Neural progenitor cell (in vitro differentiated cells): ENCODE measurements at regions not wholly inside any gene's neighbourhood (a gene's known extent, or its start where the extent isn't known, plus 50 kb on each side); places are given as distances from the start of the nearest gene placed in this dataset.
"Not testable (repeated sequence)": the region's sequence is repeated elsewhere in the genome, so short reads cannot be mapped to it uniquely, and the experiment has no call there.

Source experiments
- DNase-seq: peaks from one replicate; pipeline ENCODE4 v3.0.0-alpha.2; 2016; ENCODE audit warnings: low spot score
- H2AFZ ChIP-seq: fragments of 200-600 bp; sonication (generic); replicated peaks from 2 replicates; pipeline ENCODE4 v1.6.1; 2016; ENCODE audit warnings: antibody characterized with exemption
- H3F3A ChIP-seq: fragments of 200-600 bp; sonication (generic); 2 replicates; pipeline ENCODE4 v1.6.1; 2016; ENCODE audit warnings: antibody characterized with exemption, low read depth
- H3K27ac ChIP-seq: fragments of 200-600 bp; sonication (generic); 2 replicates; pipeline ENCODE4 v1.5.1; 2016; ENCODE audit warnings: mild to moderate bottlenecking
- H3K27me3 ChIP-seq: fragments of 200-600 bp; sonication (generic); 2 replicates; pipeline ENCODE4 v1.6.1; 2016; ENCODE audit warnings: mild to moderate bottlenecking, moderate library complexity
- H3K36me3 ChIP-seq: fragments of 200-600 bp; sonication (generic); 2 replicates; pipeline ENCODE4 v1.5.1; 2016
- H3K4me1 ChIP-seq: fragments of 200-600 bp; sonication (generic); 2 replicates; pipeline ENCODE4 v1.6.1; 2016; ENCODE audit warnings: mixed run types
- H3K4me2 ChIP-seq: fragments of 200-600 bp; sonication (generic); 2 replicates; pipeline ENCODE4 v1.6.1; 2016
- H3K4me3 ChIP-seq: fragments of 200-600 bp; sonication (generic); 2 replicates; pipeline ENCODE4 v1.5.1; 2016
- H3K79me2 ChIP-seq: fragments of 200-600 bp; sonication (generic); 2 replicates; pipeline ENCODE4 v1.6.1; 2016; ENCODE audit warnings: low read depth
- H3K9ac ChIP-seq: fragments of 200-600 bp; sonication (generic); 2 replicates; pipeline ENCODE4 v1.6.1; 2016
- H3K9me3 ChIP-seq: fragments of 200-600 bp; sonication (generic); 2 replicates; pipeline ENCODE4 v1.5.1; 2016; ENCODE audit warnings: low read depth
- H4K20me1 ChIP-seq: fragments of 200-600 bp; sonication (generic); 2 replicates; pipeline ENCODE4 v1.6.1; 2016; ENCODE audit warnings: low read depth
- H3K27ac Mint-ChIP-seq: 3 replicates; pipeline ENCODE4 v1.8.0; 2021; ENCODE audit warnings: mixed read lengths
- H3K27me3 Mint-ChIP-seq: 2 replicates; pipeline ENCODE4 v1.8.0; 2022; ENCODE audit warnings: low read depth, mild to moderate bottlenecking, inconsistent platforms, moderate library complexity, mixed read lengths; ENCODE audit not compliant: insufficient read depth
- H3K36me3 Mint-ChIP-seq: 3 replicates; pipeline ENCODE4 v1.8.0; 2021; ENCODE audit warnings: mixed read lengths
- H3K4me1 Mint-ChIP-seq: 3 replicates; pipeline ENCODE4 v1.8.0; 2021; ENCODE audit warnings: mixed read lengths
- H3K4me3 Mint-ChIP-seq: 3 replicates; pipeline ENCODE4 v1.8.0; 2021; ENCODE audit warnings: mild to moderate bottlenecking, moderate library complexity, mixed read lengths
- H3K9me3 Mint-ChIP-seq: 3 replicates; pipeline ENCODE4 v1.8.0; 2020; ENCODE audit warnings: mixed read lengths
- EZH2 ChIP-seq: fragments of 200-600 bp; sonication (generic); IDR thresholded peaks from 2 replicates; pipeline ENCODE4 v1.6.1; 2017; ENCODE audit warnings: antibody characterized with exemption, mild to moderate bottlenecking, moderate library complexity
- EZH2phosphoT487 ChIP-seq: fragments of 200-600 bp; sonication (generic); IDR thresholded peaks from 2 replicates; pipeline ENCODE4 v1.6.1; 2017; ENCODE audit warnings: antibody characterized with exemption
- TF ChIP-seq, protein P1 (sequence below): fragments of 200-600 bp; sonication (generic); IDR thresholded peaks from 2 replicates; pipeline ENCODE4 v1.5.1; 2017; ENCODE audit warnings: antibody characterized with exemption, mild to moderate bottlenecking

DNA sequence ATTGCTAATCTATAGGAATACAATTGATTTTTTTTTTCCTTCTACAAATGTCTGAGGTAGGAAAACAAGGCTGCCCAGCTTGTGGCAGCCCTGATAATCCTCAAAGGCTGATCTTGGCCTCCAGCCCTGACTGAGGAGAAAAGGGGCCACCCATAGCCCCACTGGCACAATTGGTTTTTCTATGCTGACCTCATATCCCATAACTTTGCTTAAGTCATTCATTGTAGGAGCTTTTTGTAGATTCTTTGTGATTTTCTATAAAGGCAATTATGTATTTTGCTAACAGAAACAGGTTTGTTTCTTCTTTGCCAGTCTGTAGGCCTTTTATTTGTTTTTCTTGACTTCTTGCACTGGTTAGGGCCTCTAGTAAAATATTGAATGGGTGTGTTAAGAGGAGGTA lies 80.2 kb upstream of the C15orf39 start:
- Mint-ChIP-seq H3K27ac (no peak overlapping the region), H3K4me3 (no peak overlapping the region), H3K36me3 (peaks cover 2% of the 10 kb centered on the region), H3K27me3 (no peaks in the 10 kb centered on the region), H3K9me3 (peaks cover 10% of the 10 kb centered on the region), H3K4me1 (peaks cover 2% of the 10 kb centered on the region)
- H3K27ac ChIP-seq: no peak overlapping the region
- peaks cover 15% of the 10 kb centered on the region for H3F3A ChIP-seq
- H3K36me3 ChIP-seq: no peaks in the 10 kb centered on the region
- H4K20me1 ChIP-seq: no peaks in the 10 kb centered on the region
- TF ChIP-seq EZH2 (no peak), EZH2phosphoT487 (no peak)
- TF ChIP-seq, protein P1, sequence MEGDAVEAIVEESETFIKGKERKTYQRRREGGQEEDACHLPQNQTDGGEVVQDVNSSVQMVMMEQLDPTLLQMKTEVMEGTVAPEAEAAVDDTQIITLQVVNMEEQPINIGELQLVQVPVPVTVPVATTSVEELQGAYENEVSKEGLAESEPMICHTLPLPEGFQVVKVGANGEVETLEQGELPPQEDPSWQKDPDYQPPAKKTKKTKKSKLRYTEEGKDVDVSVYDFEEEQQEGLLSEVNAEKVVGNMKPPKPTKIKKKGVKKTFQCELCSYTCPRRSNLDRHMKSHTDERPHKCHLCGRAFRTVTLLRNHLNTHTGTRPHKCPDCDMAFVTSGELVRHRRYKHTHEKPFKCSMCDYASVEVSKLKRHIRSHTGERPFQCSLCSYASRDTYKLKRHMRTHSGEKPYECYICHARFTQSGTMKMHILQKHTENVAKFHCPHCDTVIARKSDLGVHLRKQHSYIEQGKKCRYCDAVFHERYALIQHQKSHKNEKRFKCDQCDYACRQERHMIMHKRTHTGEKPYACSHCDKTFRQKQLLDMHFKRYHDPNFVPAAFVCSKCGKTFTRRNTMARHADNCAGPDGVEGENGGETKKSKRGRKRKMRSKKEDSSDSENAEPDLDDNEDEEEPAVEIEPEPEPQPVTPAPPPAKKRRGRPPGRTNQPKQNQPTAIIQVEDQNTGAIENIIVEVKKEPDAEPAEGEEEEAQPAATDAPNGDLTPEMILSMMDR: no peak
- H2AFZ ChIP-seq: no peak overlapping the region
- H3K9ac ChIP-seq: no peak overlapping the region
- H3K4me2 ChIP-seq: no peak overlapping the region
- peaks cover 6% of the 10 kb centered on the region for H3K9me3 ChIP-seq
- H3K4me3 ChIP-seq: no peak overlapping the region
- DNase-seq: no peak
- H3K27me3 ChIP-seq: no peaks in the 10 kb centered on the region
- H3K4me1 ChIP-seq: peaks cover 8% of the 10 kb centered on the region
- no peaks in the 10 kb centered on the region for H3K79me2 ChIP-seq

DNA sequence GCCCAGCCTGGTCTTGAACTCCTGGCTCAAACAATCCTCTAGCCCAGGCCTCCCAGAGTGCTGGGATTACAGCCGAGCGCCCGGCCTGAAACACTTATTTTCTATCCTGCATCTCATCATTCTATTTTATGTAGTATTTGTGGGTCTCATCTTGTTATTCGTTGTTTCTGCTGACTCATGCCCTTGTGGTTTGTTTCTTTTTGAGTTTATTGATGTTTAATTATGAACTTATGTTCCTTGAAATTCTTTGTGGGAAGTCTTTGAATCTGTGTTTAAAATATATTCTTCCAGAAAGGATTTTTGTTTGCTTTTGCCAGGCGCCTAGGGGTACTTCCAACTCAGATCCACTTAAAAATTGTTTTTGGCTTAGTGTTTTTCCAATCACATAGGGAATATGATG lies 78.3 kb upstream of the C15orf39 start:
- Mint-ChIP-seq H3K27me3 (no peaks in the 10 kb centered on the region), H3K27ac (no peak overlapping the region), H3K4me3 (no peak overlapping the region), H3K36me3 (peaks cover 2% of the 10 kb centered on the region), H3K9me3 (peaks cover 4% of the 10 kb centered on the region), H3K4me1 (peaks cover 2% of the 10 kb centered on the region)
- no peaks in the 10 kb centered on the region for H3K79me2 ChIP-seq
- H3K27ac ChIP-seq: peak overlapping the region; percentile 47
- peaks cover 8% of the 10 kb centered on the region for H3K4me1 ChIP-seq
- peaks cover 2% of the 10 kb centered on the region for H3K9me3 ChIP-seq
- TF ChIP-seq EZH2 (no peak), EZH2phosphoT487 (no peak)
- TF ChIP-seq, protein P1: no peak
- no peaks in the 10 kb centered on the region for H3K27me3 ChIP-seq
- no peak for DNase-seq
- H3K9ac ChIP-seq: no peak overlapping the region
- no peaks in the 10 kb centered on the region for H4K20me1 ChIP-seq
- no peaks in the 10 kb centered on the region for H3K36me3 ChIP-seq
- peaks cover 15% of the 10 kb centered on the region for H3F3A ChIP-seq
- H3K4me2 ChIP-seq: peak overlapping the region; percentile 50
- no peak overlapping the region for H2AFZ ChIP-seq
- H3K4me3 ChIP-seq: no peak overlapping the region

DNA sequence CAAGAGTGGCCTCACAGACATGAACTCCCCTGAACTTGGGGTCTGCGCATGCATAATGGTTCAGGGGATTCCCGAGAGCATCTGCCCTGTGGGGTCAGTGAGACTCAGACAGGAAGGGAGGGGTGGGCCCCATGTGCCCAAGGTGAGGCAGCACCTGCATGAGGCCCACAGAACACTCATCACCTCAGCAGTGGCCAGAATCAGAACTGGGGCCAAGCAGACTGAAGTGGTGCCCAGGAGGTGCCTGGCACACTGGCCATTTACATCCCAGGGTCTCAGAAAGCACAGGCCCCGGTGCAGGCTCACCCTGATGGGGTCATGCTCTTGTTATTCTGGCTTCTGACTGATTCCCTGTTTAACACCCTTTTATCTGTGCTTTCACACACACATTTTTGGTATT lies 77.4 kb upstream of the C15orf39 start:
- H2AFZ ChIP-seq, H3K27ac ChIP-seq, H3K4me1 Mint-ChIP-seq, H3K9ac ChIP-seq, H3K4me3 ChIP-seq, H4K20me1 ChIP-seq, H3K27ac Mint-ChIP-seq, DNase-seq, H3K9me3 ChIP-seq, H3K36me3 Mint-ChIP-seq, H3K27me3 ChIP-seq, H3K4me1 ChIP-seq, H3K79me2 ChIP-seq, H3K9me3 Mint-ChIP-seq, H3K4me3 Mint-ChIP-seq, H3K27me3 Mint-ChIP-seq, H3K36me3 ChIP-seq: not testable (repeated sequence)
- H3F3A ChIP-seq: peaks cover 15% of the 10 kb centered on the region
- peak overlapping the region; percentile 50 for H3K4me2 ChIP-seq

DNA sequence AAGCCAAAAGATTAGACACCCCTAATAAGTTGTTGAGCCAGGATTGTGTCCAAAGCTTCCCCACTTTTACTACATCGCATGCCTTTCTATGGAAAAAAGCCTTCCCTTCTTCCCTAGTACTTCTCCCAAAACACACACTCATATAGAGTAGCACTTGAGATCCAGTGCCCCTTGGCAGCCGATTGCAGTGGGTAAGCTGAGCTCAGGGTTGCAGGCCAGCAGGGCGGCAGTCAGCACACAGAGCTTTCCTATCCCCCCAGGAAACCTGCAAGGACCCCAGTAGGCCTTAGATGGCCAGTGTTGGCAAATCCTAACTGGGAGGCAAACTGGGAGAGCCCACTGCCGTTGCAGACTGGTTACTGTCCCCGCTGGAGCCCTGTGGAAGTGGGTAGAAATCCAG lies 75.7 kb upstream of the C15orf39 start:
- Histone ChIP-seq H4K20me1 (no peaks in the 10 kb centered on the region), H3F3A (peaks cover 15% of the 10 kb centered on the region), H3K36me3 (no peaks in the 10 kb centered on the region), H3K4me2 (no peak overlapping the region), H3K4me1 (peaks cover 15% of the 10 kb centered on the region), H3K4me3 (no peak overlapping the region), H3K27ac (no peak overlapping the region), H3K9ac (no peak overlapping the region), H3K9me3 (no peaks in the 10 kb centered on the region), H2AFZ (no peak overlapping the region), H3K79me2 (no peaks in the 10 kb centered on the region), H3K27me3 (no peaks in the 10 kb centered on the region)
- DNase-seq: no peak
- no peaks in the 10 kb centered on the region for H3K36me3 Mint-ChIP-seq
- peaks cover 2% of the 10 kb centered on the region for H3K9me3 Mint-ChIP-seq
- no peak overlapping the region for H3K27ac Mint-ChIP-seq
- H3K4me3 Mint-ChIP-seq: no peak overlapping the region
- H3K27me3 Mint-ChIP-seq: no peaks in the 10 kb centered on the region
- H3K4me1 Mint-ChIP-seq: peaks cover 16% of the 10 kb centered on the region
- TF ChIP-seq, protein P1: no peak
